ENCODE measurements at regions not wholly inside any gene's neighbourhood (a gene's known extent, or its start where the extent isn't known, plus 50 kb on each side); places are given as distances from the start of the nearest gene placed in this dataset.
"Not testable (repeated sequence)": the region's sequence is repeated elsewhere in the genome, so short reads cannot be mapped to it uniquely, and the experiment has no call there.

DNA sequence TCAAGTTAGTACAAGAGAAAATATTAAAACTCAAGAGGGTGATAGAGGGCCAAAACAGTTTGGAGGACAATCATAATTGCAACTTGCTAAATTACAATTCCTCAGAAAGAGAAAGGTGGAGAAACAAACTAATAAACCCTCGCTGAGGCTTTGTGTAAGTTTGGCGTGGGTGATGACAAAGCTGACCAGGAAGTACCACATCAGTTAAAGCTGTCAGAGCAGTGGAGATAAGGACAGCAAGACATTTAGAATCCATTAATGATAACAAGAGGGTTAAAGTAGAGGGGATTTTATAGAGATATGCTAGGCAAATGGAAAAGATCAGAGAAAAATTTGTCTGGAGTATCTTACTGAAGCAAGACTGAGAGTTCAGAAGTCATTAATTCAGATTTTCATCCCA is 334.4 kb downstream of the TFAP2B start:
- Mint-ChIP-seq H3K9me3 (no peaks in the 10 kb centered on the region), H3K4me3 (no peak overlapping the region), H3K27me3 (ENCODE audit: insufficient read depth, low read depth) (peaks cover 4% of the 10 kb centered on the region), H3K27ac (peak overlapping the region; percentile 3), H3K4me1 (peaks cover 26% of the 10 kb centered on the region), H3K36me3 (no peaks in the 10 kb centered on the region)
- H3K4me3 ChIP-seq: no peak overlapping the region
- peaks cover 8% of the 10 kb centered on the region for H3K4me1 ChIP-seq
- H4K20me1 ChIP-seq (ENCODE audit: low read depth): no peaks in the 10 kb centered on the region
- TF ChIP-seq, protein P1, sequence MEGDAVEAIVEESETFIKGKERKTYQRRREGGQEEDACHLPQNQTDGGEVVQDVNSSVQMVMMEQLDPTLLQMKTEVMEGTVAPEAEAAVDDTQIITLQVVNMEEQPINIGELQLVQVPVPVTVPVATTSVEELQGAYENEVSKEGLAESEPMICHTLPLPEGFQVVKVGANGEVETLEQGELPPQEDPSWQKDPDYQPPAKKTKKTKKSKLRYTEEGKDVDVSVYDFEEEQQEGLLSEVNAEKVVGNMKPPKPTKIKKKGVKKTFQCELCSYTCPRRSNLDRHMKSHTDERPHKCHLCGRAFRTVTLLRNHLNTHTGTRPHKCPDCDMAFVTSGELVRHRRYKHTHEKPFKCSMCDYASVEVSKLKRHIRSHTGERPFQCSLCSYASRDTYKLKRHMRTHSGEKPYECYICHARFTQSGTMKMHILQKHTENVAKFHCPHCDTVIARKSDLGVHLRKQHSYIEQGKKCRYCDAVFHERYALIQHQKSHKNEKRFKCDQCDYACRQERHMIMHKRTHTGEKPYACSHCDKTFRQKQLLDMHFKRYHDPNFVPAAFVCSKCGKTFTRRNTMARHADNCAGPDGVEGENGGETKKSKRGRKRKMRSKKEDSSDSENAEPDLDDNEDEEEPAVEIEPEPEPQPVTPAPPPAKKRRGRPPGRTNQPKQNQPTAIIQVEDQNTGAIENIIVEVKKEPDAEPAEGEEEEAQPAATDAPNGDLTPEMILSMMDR (IDR thresholded peaks at IDR 0.05): no peak
- no peak for TF ChIP-seq EZH2phosphoT487 (IDR thresholded peaks at IDR 0.05)
- H3K9me3 ChIP-seq (ENCODE audit: low read depth): no peaks in the 10 kb centered on the region
- no peak for DNase-seq (ENCODE audit: low spot score)
- H3K27me3 ChIP-seq: no peaks in the 10 kb centered on the region
- H2AFZ ChIP-seq (replicated peaks): no peak overlapping the region
- H3K27ac ChIP-seq: no peak overlapping the region
- H3K79me2 ChIP-seq (ENCODE audit: low read depth): no peaks in the 10 kb centered on the region
- H3F3A ChIP-seq (ENCODE audit: low read depth): no peaks in the 10 kb centered on the region
- no peaks in the 10 kb centered on the region for H3K36me3 ChIP-seq
- no peak overlapping the region for H3K4me2 ChIP-seq
- no peak overlapping the region for H3K9ac ChIP-seq

DNA sequence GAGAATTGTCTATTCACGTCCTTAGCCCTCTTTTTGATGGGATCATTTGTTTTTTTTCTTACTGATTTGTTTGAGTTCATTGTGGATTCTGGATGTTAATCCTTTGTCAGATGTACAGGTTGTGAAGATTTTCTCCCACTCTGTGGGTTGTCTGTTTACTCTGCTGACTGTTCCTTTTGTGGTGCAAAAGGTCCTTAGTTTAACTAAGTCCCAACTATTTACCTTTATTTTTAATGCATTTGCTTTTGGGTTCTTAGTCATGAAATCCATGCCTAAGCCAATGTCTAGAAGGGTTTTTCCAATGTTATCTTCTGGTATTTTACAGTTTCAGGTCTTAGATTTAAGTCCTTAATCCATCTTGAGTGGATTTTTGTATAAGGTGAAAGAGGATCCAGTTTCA is 336.3 kb downstream of the TFAP2B start:
- H2AFZ ChIP-seq (replicated peaks); H3K4me3 ChIP-seq; DNase-seq (ENCODE audit: low spot score); H3K79me2 ChIP-seq (ENCODE audit: low read depth); H3K9me3 ChIP-seq (ENCODE audit: low read depth); H3K4me1 ChIP-seq; H3K27ac ChIP-seq; H3K9me3 Mint-ChIP-seq; H3K36me3 ChIP-seq; H3K27me3 Mint-ChIP-seq (ENCODE audit: insufficient read depth, low read depth); H3K36me3 Mint-ChIP-seq; H3F3A ChIP-seq (ENCODE audit: low read depth); H3K27me3 ChIP-seq; H4K20me1 ChIP-seq (ENCODE audit: low read depth); H3K4me3 Mint-ChIP-seq; H3K27ac Mint-ChIP-seq; H3K4me2 ChIP-seq; H3K9ac ChIP-seq: not testable (repeated sequence)
- H3K4me1 Mint-ChIP-seq: peaks cover 13% of the 10 kb centered on the region

DNA sequence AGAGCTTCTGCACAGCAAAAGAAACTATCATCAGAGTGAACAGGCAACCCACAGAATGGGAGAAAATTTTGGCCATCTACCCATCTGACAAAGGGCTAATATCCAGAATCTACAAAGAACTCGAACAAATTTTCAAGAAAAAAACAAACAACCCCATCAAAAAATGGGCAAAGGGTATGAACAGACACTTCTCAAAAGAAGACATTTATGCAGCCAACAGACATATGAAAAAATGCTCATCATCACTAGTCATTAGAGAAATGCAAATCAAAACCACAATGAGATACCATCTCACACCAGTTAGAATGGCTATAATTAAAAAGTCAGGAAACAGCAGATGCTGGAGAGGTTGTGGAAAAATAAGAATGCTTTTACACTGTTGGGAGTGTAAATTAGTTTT is 340.6 kb downstream of the TFAP2B start:
- not testable (repeated sequence) for H3K9ac ChIP-seq; H3K4me1 Mint-ChIP-seq; H3K27ac ChIP-seq; H3K27me3 ChIP-seq; DNase-seq (ENCODE audit: low spot score); H3K27me3 Mint-ChIP-seq (ENCODE audit: insufficient read depth, low read depth); H3K9me3 Mint-ChIP-seq; H3K4me2 ChIP-seq; H2AFZ ChIP-seq (replicated peaks); H3K79me2 ChIP-seq (ENCODE audit: low read depth); H4K20me1 ChIP-seq (ENCODE audit: low read depth); H3K4me3 ChIP-seq; H3K36me3 ChIP-seq; H3K36me3 Mint-ChIP-seq; H3F3A ChIP-seq (ENCODE audit: low read depth); H3K9me3 ChIP-seq (ENCODE audit: low read depth); H3K4me3 Mint-ChIP-seq; H3K27ac Mint-ChIP-seq; H3K4me1 ChIP-seq

DNA sequence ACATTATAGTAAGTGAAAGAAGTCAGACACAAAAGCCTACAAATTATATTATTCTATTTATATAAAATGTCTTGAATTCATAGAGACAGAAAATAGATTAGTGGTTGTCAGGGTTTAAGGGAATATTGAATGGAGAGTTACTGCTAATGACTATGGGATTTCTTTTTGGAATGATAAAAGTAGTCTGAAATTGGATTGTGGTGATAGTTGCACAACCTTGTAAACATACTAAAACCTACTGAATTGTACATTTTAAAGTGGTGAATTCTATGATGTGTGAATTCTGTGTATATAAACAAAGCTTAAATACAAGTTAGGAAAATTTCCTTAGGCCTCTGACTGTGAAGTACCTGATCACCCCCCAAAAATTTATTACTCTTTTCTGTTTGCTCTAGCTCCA is 343.1 kb downstream of the TFAP2B start:
- H3K36me3 Mint-ChIP-seq: peaks cover 3% of the 10 kb centered on the region
- H3K9ac ChIP-seq: no peak overlapping the region
- no peaks in the 10 kb centered on the region for H3K4me1 ChIP-seq
- H3K9me3 ChIP-seq (ENCODE audit: low read depth): peaks cover 6% of the 10 kb centered on the region
- H3K27me3 Mint-ChIP-seq (ENCODE audit: insufficient read depth, low read depth): no peaks in the 10 kb centered on the region
- H3F3A ChIP-seq (ENCODE audit: low read depth): no peaks in the 10 kb centered on the region
- no peak overlapping the region for H3K4me3 ChIP-seq
- TF ChIP-seq EZH2 (IDR thresholded peaks at IDR 0.05) (no peak), EZH2phosphoT487 (IDR thresholded peaks at IDR 0.05) (no peak)
- TF ChIP-seq, protein P1 (IDR thresholded peaks at IDR 0.05): no peak
- no peak overlapping the region for H3K4me2 ChIP-seq
- no peak overlapping the region for H3K27ac ChIP-seq
- H2AFZ ChIP-seq (replicated peaks): no peak overlapping the region
- H4K20me1 ChIP-seq (ENCODE audit: low read depth): no peaks in the 10 kb centered on the region
- H3K36me3 ChIP-seq: no peaks in the 10 kb centered on the region
- H3K79me2 ChIP-seq (ENCODE audit: low read depth): no peaks in the 10 kb centered on the region
- no peaks in the 10 kb centered on the region for H3K27me3 ChIP-seq
- no peaks in the 10 kb centered on the region for H3K4me1 Mint-ChIP-seq
- H3K9me3 Mint-ChIP-seq: peaks cover 18% of the 10 kb centered on the region
- no peak for DNase-seq (ENCODE audit: low spot score)
- no peak overlapping the region for H3K27ac Mint-ChIP-seq
- no peak overlapping the region for H3K4me3 Mint-ChIP-seq
